ENCODE measurements at regions not wholly inside any gene's neighbourhood (a gene's known extent, or its start where the extent isn't known, plus 50 kb on each side); places are given as distances from the start of the nearest gene placed in this dataset.
"Not testable (repeated sequence)": the region's sequence is repeated elsewhere in the genome, so short reads cannot be mapped to it uniquely, and the experiment has no call there.

DNA sequence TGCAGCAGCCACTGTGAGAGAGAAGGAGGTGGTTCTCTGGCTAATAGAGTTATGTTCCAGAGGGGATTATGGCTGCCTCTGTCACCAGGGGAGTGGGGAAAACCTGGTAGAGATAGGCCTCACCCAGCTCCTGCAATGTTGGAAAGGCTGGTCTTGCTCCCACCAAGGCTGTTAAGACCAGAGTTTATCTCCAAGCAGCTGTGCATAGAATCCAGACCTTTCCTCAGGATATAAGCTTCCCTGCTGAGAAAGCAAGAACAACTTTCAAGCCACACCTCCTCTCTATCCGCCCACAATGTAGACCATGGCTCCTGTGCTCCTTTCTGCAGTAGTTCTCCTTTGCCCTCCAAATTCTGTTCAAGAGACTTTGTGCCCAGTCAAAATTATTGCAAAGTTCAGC lies 1375.4 kb downstream of the REEP3 start:
- ChIA-PET POLR2A (no interaction called here), CTCF (no interaction called here)
- Mint-ChIP-seq H3K36me3 (ENCODE audit: insufficient read depth, unreplicated experiment) (no peaks in the 10 kb centered on the region), H3K27ac (ENCODE audit: low read depth, unreplicated experiment) (no peak overlapping the region), H3K27me3 (ENCODE audit: insufficient read depth, unreplicated experiment) (no peaks in the 10 kb centered on the region), H3K4me3 (ENCODE audit: unreplicated experiment) (no peak overlapping the region), H3K4me1 (ENCODE audit: insufficient read depth, unreplicated experiment) (no peaks in the 10 kb centered on the region), H3K9me3 (ENCODE audit: unreplicated experiment) (no peaks in the 10 kb centered on the region)
- TF ChIP-seq, protein P1, sequence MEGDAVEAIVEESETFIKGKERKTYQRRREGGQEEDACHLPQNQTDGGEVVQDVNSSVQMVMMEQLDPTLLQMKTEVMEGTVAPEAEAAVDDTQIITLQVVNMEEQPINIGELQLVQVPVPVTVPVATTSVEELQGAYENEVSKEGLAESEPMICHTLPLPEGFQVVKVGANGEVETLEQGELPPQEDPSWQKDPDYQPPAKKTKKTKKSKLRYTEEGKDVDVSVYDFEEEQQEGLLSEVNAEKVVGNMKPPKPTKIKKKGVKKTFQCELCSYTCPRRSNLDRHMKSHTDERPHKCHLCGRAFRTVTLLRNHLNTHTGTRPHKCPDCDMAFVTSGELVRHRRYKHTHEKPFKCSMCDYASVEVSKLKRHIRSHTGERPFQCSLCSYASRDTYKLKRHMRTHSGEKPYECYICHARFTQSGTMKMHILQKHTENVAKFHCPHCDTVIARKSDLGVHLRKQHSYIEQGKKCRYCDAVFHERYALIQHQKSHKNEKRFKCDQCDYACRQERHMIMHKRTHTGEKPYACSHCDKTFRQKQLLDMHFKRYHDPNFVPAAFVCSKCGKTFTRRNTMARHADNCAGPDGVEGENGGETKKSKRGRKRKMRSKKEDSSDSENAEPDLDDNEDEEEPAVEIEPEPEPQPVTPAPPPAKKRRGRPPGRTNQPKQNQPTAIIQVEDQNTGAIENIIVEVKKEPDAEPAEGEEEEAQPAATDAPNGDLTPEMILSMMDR (IDR thresholded peaks at IDR 0.05; ENCODE audit: unreplicated experiment) = no peak
- no TSS peak for BruUV-seq (replicated peaks)
- DNase-seq (ENCODE audit: unreplicated experiment) = no peak
- intact Hi-C loops (cut with micrococcal nuclease) = no loop called here

DNA sequence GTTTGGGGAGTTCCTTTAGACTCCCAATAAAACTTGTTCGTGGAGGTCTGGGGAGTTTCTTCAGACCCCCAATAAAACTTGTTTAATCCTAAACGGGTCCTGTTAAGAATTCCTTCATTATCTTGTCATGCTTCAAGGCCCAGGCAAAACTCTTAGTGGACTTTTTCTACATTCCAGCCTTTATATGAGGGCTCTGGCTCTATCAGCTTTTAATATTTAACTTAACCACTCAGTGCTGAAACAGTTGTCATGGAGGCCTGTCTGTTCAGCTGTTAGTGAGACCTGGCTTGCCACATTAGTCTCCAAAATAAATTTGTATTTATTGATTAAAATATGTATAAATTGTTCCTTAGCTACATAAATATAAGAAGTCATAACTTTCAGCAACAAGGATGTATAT lies 1385.1 kb downstream of the REEP3 start:
- H3K4me1 Mint-ChIP-seq (ENCODE audit: insufficient read depth, unreplicated experiment); CTCF ChIA-PET; DNase-seq (ENCODE audit: unreplicated experiment); H3K27ac Mint-ChIP-seq (ENCODE audit: low read depth, unreplicated experiment); BruUV-seq (replicated peaks); H3K27me3 Mint-ChIP-seq (ENCODE audit: insufficient read depth, unreplicated experiment); H3K36me3 Mint-ChIP-seq (ENCODE audit: insufficient read depth, unreplicated experiment); H3K9me3 Mint-ChIP-seq (ENCODE audit: unreplicated experiment); H3K4me3 Mint-ChIP-seq (ENCODE audit: unreplicated experiment); intact Hi-C loops (cut with micrococcal nuclease): not testable (repeated sequence)
- POLR2A ChIA-PET = interaction anchor here (0.6 kb wide), 1 partner anchor 175 kb away, joined by 3 read pairs; no protein-coding TSS in a partner anchor

DNA sequence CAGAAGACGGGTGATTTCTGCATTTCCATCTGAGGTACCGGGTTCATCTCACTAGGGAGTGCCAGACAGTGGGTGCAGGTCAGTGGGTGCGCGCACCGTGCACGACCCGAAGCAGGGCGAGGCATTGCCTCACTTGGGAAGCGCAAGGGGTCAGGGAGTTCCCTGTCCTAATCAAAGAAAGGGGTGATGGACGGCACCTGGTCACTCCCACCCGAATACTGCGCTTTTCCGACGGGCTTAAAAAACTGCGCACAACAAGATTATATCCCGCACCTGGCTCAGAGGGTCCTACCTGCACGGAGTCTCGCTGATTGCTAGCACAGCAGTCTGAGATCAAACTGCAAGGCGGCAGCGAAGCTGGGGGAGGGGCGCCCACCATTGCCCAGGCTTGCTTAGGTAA lies 1403.1 kb downstream of the REEP3 start:
- H3K27me3 Mint-ChIP-seq (ENCODE audit: insufficient read depth, unreplicated experiment); DNase-seq (ENCODE audit: unreplicated experiment); H3K27ac Mint-ChIP-seq (ENCODE audit: low read depth, unreplicated experiment); CTCF ChIA-PET; H3K9me3 Mint-ChIP-seq (ENCODE audit: unreplicated experiment); POLR2A ChIA-PET; H3K4me3 Mint-ChIP-seq (ENCODE audit: unreplicated experiment); intact Hi-C loops (cut with micrococcal nuclease); BruUV-seq (replicated peaks); H3K4me1 Mint-ChIP-seq (ENCODE audit: insufficient read depth, unreplicated experiment); H3K36me3 Mint-ChIP-seq (ENCODE audit: insufficient read depth, unreplicated experiment): not testable (repeated sequence)

DNA sequence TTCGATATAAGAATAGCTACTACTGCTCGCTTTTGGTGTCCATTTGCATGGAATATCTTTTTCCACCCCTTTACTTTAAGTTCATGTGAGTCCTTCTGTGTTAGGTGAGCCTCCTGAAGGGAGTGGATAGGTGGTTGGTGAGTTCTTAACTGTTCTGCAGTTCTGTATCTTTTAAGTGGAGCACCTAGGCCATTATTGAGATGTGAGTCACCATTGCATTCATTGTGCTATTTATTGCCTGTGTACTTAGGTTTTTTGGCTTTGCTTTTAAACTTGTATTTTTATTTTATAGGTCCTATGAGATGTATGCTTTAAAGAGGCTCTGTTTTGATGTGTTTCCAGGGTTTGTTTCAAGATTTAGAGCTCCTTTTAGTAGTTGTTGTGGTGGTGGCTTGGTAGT lies 1430.8 kb downstream of the REEP3 start:
- DNase-seq (ENCODE audit: unreplicated experiment) = no peak
- H3K9me3 Mint-ChIP-seq (ENCODE audit: unreplicated experiment) = peaks cover 12% of the 10 kb centered on the region

DNA sequence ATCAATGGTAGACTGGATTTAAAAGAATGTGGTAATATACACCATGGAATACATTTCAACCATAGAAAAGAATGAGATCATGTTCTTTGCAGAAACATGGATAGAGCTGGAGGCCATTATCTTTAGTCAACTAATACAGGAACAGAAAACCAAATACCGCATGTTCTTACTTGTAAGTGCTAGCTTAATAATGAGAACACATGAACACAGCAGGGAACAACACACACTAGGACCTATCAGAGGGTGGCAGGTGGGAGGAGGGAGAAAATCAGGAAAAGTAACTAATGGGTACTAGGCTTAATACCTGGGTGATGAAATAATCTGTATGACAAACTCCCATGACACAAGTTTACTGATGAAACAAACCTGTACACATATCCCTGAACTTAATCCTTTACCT lies 1435.2 kb downstream of the REEP3 start:
- intact Hi-C loops (cut with micrococcal nuclease) = no loop called here
- BruUV-seq (replicated peaks) = no TSS peak
- H3K4me1 Mint-ChIP-seq (ENCODE audit: insufficient read depth, unreplicated experiment) = peaks cover 10% of the 10 kb centered on the region
- no peaks in the 10 kb centered on the region for H3K9me3 Mint-ChIP-seq (ENCODE audit: unreplicated experiment)
- ChIA-PET POLR2A (interaction anchor here (0.7 kb wide), 1 partner anchor 1815 kb away, joined by 3 read pairs; no protein-coding TSS in a partner anchor), CTCF (no interaction called here)
- H3K36me3 Mint-ChIP-seq (ENCODE audit: insufficient read depth, unreplicated experiment) = no peaks in the 10 kb centered on the region
- no peak overlapping the region for H3K4me3 Mint-ChIP-seq (ENCODE audit: unreplicated experiment)
- TF ChIP-seq, protein P1 (IDR thresholded peaks at IDR 0.05; ENCODE audit: unreplicated experiment) = no peak
- DNase-seq (ENCODE audit: unreplicated experiment) = no peak
- no peak overlapping the region for H3K27ac Mint-ChIP-seq (ENCODE audit: low read depth, unreplicated experiment)
- no peaks in the 10 kb centered on the region for H3K27me3 Mint-ChIP-seq (ENCODE audit: insufficient read depth, unreplicated experiment)

More for the DNA sequence above, 1430.8 kb downstream of the REEP3 start:
- POLR2A ChIA-PET = no interaction called here
- TF ChIP-seq, protein P1 (IDR thresholded peaks at IDR 0.05; ENCODE audit: unreplicated experiment) = no peak
- Mint-ChIP-seq H3K36me3 (ENCODE audit: insufficient read depth, unreplicated experiment) (no peaks in the 10 kb centered on the region), H3K4me3 (ENCODE audit: unreplicated experiment) (no peak overlapping the region), H3K27ac (ENCODE audit: low read depth, unreplicated experiment) (no peak overlapping the region), H3K4me1 (ENCODE audit: insufficient read depth, unreplicated experiment) (peaks cover 5% of the 10 kb centered on the region), H3K27me3 (ENCODE audit: insufficient read depth, unreplicated experiment) (no peaks in the 10 kb centered on the region)
- BruUV-seq (replicated peaks) = no TSS peak
- intact Hi-C loops (cut with micrococcal nuclease) = no loop called here
- CTCF ChIA-PET = interaction anchor here (0.6 kb wide), 1 partner anchor 723 kb away, joined by 4 read pairs; no protein-coding TSS in a partner anchor

Measured in MCF 10A (cell line).